ENCODE measurements at regions not wholly inside any gene's neighbourhood (a gene's known extent, or its start where the extent isn't known, plus 50 kb on each side); places are given as distances from the start of the nearest gene placed in this dataset.
"Not testable (repeated sequence)": the region's sequence is repeated elsewhere in the genome, so short reads cannot be mapped to it uniquely, and the experiment has no call there.

DNA sequence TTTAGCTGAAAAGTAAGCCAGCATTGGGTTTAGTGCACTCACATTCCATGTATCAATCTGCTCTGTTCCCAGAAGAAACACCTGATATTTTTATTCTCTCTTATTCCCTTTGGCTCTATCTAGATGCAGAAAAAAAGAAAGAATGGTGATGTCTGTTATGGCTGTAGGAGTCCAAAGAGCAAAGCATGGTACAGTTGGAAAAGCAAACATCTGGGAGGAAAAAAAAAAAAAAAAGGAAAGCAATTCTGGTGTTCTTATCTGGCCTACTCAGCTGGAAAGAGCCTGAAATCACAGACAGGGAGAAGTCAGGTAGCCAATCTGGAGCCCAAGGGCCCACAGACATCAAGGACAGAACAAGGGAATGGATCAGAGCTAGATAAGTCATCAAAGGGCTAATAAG lies 293.9 kb downstream of the DUSP6 start:
- no peak for DNase-seq

GRCh38 chr12:89053817-89054216 lies 298.5 kb downstream of the DUSP6 start:
- DNase-seq: not testable (repeated sequence)

DNA sequence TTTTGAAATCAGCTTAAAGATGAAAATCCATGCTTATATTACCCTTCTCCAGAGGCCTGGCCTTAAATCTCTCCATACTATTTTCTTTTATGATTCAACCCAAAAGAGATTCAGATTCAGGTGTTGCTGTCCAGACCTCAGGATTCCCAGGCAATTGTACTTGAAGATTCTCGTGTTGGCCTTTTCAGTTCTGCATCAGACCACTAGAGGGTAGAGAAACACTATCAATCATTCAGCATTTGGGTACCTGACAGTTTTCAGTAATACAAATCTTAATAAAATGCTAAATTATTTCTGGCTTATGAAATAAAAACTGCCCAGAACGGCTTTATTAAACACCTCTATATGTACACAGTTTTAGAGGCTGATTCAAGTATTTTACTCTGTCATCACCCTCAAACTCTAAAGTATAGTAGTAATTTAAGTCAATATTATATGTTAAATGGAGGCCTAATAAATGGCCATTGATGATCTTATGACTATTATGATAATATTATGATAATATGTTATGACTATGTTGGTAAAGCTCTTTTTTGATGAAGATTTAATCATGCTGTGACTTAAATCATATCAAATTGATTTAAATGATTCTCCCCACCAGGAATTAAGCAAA lies 301.1 kb downstream of the DUSP6 start:
- DNase-seq: peak; percentile 47

DNA sequence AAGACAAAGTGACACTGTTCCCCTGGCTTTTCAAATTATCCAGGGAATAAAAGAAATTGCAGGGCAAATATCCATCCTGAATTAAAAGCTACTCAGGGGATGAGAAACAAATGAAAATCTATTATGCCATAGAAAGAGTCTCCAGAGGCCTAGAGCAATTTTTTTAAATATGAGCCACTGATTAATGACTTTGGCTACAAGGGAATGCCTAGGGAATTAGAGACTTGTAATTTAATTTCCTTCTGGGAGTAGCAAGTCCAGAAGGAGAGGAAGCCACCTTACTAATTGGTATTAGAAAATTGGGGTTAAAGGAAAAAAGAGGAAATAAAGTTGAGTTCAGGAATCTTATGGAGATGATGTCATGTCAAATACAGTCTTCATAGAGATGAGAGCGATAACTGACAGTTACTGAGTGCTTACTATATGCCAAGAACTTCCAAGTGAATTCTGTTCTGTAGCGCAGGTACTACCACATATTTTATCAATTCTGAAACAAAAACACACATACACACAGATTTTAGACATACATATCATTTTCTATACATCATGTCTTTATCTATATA lies 304.4 kb downstream of the DUSP6 start:
- DNase-seq: no peak

- no peak for DNase-seq
These were observed 311.2 kb downstream of the DUSP6 start for GRCh38 chr12:89041078-89041477.

- DNase-seq: peak; percentile 52
These were observed 311.9 kb downstream of the DUSP6 start for GRCh38 chr12:89040146-89040964.

DNA sequence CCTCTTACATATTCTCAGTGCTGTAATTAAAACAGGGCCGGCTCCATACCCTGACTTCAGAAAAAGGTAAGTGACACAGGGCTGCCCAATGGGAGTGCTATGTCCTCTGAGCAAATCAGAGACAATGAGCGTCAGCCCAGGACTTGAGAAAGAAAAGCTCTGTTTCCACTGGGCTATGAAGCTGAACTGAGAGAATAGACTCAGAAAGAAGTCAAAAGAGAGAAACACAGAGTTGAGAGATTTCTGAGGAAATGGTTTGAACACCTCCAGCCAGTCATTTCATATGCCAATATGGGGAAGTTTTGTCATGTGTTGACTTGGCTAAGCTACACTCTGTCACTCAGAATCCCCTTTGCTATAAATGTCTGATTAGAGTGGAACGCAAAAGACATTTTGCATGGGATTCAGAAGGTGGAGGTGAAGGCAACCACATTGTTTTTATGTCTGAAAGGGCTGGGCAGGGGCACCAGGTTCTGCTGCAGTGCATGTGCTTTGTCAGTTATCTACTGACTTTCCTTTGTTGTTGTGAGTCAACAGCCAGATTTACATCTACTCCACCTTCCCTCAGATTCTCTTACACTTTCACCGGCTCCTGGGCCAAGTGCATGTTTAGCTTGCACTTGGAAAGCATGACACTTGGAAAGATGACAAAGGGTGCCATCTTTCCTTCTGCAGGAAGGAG lies 313.3 kb downstream of the DUSP6 start:
- no peak for DNase-seq

GRCh38 chr12:89033062-89033461 lies 319.2 kb downstream of the DUSP6 start:
- no peak for DNase-seq

GRCh38 chr12:89029961-89030360 lies 322.3 kb downstream of the DUSP6 start:
- no peak for DNase-seq

GRCh38 chr12:89024580-89024979 lies 327.7 kb downstream of the DUSP6 start:
- no peak for DNase-seq

DNA sequence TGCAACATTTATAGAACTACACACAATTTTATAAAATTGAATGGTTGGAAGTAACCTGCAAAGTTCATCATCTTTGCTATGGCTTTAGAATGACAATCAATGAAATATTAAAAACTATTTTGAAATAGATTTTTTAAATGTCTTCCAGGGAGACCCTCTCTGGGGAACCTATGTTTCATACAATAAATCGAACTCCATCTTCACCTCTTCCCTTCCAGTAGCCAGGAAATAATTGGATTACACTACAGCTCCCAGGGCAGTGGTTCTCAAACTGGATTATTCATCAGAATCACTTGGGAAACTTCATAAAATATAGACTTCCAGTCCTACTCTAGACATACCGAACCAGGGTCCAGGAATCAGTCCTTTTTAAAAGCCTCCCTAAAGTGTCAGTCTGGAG lies 328.4 kb downstream of the DUSP6 start:
- DNase-seq: no peak

DNA sequence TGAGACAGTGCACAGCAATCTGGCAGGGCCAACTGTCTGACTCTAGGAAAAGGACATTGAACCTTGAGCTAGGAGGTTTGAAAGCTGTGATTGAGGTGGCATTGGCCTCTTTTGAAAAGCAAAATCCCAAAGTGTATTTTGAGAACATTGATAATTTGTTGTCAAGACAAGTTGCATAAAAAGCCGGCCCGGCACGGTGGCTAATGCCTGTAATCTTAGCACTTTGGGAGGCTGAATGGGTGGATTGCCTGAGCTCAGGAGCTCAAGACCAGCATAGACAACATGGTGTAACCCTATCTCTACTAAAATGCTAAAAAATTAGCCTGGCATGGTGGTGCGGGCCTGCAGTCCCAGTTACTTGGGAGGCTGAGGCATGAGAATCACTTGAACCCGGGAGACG lies 331.6 kb downstream of the DUSP6 start:
- DNase-seq: no peak

GRCh38 chr12:89020121-89020480 lies 332.2 kb downstream of the DUSP6 start:
- DNase-seq: no peak

DNA sequence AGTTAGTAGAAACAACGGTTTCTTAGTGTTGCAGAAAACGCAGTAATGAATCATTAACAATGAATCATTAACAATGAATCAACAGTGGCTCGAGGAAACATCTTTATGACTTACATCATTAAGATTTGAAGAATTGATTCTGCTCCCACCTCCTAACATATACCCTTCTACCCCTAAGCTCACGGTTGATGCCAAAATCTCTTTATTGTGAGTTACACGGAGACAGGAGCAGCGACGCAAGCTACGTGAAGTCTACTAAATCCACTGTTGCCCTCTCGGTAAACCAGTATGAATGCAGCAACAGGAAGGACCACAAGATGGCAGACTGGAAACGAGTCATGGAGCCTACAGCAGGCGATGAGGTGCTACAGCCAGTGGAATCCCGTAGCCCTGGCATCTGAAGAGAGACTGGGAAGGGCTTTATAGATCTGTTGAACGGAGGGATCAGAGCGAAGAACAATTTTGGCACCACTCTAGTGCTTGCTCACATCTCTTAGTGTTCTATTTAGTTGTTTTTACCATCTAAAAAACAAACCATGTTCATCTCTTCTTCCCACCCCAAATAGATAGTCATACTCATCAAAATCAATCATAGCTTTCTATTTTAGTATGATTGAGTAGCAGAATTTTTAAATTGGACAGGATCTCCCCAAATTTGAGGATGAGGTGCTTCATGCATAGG lies 332.7 kb downstream of the DUSP6 start:
- DNase-seq: peak; percentile 61

GRCh38 chr12:89016970-89017778 lies 335.1 kb downstream of the DUSP6 start:
- DNase-seq: peak; percentile 49

DNA sequence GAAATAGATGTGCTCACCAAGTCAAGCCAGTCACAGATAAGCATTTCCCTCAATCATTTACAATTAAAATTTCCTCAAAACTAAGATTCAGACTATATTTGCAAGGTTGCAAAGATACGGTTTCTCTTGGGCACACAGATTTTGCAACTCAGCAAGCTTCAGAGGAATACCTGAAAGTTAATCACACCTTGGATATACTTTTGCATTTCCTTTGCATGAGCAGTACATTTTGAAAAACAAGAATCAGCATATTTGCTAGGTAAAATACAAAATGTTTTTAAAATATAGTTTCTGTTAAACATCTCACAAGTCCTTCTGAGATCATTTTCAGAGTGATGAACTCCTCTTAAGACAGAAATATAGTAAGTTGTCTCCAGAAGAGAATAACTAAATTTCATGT lies 336.9 kb downstream of the DUSP6 start:
- no peak for DNase-seq

DNA sequence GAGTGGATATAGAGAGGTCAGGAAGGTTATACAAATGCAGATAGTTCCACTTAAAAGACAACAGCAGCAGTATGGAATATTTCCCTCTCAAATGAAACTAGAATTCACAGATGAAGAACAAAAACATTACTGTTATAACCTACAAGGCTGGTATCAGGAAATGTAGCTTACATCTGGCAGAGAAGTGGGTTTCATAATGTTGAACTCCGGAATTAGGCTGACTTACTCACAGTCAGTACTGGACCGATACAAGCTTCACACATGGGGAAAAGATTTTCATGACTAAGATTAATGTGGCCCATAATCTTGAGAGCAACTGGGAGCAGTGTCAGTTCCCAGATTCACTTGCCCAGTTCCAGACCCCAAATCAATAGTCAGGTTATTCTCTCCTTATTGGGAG lies 353.9 kb downstream of the DUSP6 start:
- no peak for DNase-seq

DNA sequence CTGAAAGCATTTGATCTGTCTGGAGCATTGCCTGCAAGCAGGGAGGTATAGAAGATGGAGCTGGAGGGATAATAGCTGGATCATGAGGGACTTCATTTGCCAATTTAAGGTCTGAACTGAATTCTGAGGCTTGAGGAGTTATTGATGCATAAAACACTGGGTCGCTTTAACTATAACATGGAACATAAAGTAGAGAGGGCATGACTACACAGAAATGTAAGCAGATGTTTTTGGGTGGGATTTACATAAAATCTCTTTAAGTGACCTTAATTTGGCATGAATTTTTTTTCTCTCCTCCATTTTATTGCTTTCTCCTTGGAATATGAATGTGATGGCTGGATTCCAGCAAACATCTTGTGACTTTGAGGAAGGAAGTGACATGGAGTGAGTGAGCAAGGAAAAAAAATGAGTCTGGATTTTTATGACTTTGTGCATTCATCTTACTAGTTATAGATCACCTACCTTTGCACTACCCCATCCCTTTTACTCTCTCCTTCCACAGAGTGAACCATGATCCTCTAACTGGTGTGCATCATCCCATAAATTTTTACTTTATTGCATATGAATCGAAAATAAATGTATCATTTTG lies 356.0 kb downstream of the DUSP6 start:
- DNase-seq: no peak

- no peak for DNase-seq
These were observed 357.3 kb downstream of the DUSP6 start for GRCh38 chr12:88994971-88995370.

DNA sequence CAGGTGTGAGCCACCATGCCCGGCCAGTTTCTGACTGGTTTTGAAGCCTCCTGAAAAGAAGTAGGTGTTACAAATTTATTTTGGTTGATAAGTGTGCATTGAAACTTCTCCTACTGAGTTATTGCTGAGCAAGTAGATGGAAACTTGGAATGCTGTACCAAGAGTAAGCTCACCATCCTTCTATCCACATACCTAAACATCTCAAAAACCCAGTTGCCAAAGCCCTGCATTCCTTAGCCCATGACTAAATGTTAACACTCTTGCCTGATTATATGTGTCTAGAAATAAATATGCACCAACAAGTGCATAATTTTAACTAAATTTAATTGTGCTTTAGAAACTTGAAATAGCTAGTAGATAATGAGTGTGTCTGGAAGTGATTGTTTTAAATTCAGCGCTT lies 357.8 kb downstream of the DUSP6 start:
- DNase-seq: no peak

DNA sequence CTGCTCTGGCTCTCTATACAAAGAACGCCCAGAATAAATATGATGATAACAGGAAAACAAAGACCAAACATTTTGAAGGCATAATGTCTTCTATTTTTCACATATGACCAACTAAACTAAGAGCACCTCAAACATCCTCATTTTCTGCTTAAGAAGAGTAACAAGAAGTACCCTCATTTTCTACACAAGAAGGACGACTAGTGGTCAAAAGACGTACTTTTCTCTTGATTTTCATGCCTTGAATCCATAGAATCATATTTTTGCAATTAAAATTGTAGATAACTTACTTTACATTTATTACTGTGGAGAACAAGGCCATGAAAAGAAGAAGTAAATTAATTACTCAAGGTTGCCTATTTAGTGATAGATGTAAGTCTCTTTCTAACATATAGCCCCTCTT lies 358.6 kb downstream of the DUSP6 start:
- no peak for DNase-seq

DNA sequence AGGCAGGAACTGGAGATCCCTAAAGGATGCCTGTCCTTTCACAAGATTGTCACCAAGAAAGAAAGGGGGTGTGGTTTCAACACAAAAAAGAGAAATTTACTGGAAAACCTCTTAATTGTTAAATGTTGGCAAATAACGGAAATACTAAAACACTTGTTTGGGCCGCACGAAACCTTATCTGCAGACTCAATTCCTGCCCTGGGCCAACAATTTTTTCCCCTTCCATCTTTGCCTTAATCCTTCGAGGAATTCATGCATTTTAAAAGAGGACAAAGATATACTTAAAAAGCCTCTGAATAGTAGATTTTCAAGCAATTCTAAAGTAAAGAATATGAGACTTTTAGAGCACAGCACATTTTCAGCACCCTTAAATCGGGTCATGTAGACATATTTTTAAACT lies 366.2 kb downstream of the DUSP6 start:
- no peak for DNase-seq
